Mammary epithelial cell (primary cell): ENCODE measurements at regions not wholly inside any gene's neighbourhood (a gene's known extent, or its start where the extent isn't known, plus 50 kb on each side); places are given as distances from the start of the nearest gene placed in this dataset.

ENCODE experiments used
- CTCF ChIP-seq, 2 donors: IDR thresholded peaks in 1 of 2; conservative IDR thresholded peaks in 1 of 2; 2 replicates each; pipeline ENCODE4 v1.5.1; 2011 to 2012; ENCODE audit warnings: inconsistent platforms in 2 of 2, low read length in 2 of 2, mild to moderate bottlenecking in 2 of 2, control low read depth in 1 of 2, low read depth in 1 of 2; ENCODE audit not compliant: insufficient read depth in 1 of 2; ENCODE audit errors: extremely low read depth in 1 of 2
- EZH2 ChIP-seq: IDR thresholded peaks from 2 replicates; pipeline ENCODE4 v1.6.1; 2012; ENCODE audit warnings: low read length, inconsistent platforms, borderline replicate concordance

- TF ChIP-seq CTCF (conservative IDR thresholded peaks at IDR 0.05 in 1 of 2, IDR thresholded peaks at IDR 0.05 in 1 of 2; ENCODE audit: extremely low read depth in 1 of 2, insufficient read depth in 1 of 2, low read depth in 1 of 2, low read length in 2 of 2) = no peak
- no peak for TF ChIP-seq EZH2
Measured at GRCh38 chr7:118764221-118764620, 539.7 kb downstream of the ANKRD7 start.
